ENCODE measurements at regions not wholly inside any gene's neighbourhood (a gene's known extent, or its start where the extent isn't known, plus 50 kb on each side); places are given as distances from the start of the nearest gene placed in this dataset.

GRCh38 chr1:244207042-244207934, 156.2 kb downstream of the ZBTB18 start:
- WGBS (ENCODE audit: insufficient coverage, insufficient replicate concordance, low lambda C conversion rate, missing lambda C conversion rate): 64% methylated on average over 6 of the region's 6 CpGs
- H2AFZ ChIP-seq (ENCODE audit: control insufficient read depth, low read depth, low read length): no peak overlapping the region
- H3K9me3 ChIP-seq (replicated peaks; ENCODE audit: control insufficient read depth, insufficient read depth, low read length): no peaks in the 10 kb centered on the region
- FAIRE-seq: no peak
- no peak overlapping the region for H3K4me3 ChIP-seq
- H4K20me1 ChIP-seq (ENCODE audit: control insufficient read depth, insufficient read depth): no peaks in the 10 kb centered on the region
- SMC1A ChIA-PET (ENCODE audit: uncharacterized antibody, unreplicated experiment): no interaction called here
- H3K9ac ChIP-seq (ENCODE audit: control insufficient read depth, insufficient read depth, low read length): no peak overlapping the region
- peaks cover 0 to 1% of the 10 kb centered on the region in 2 experiments; a peak in 1 of 4 replicates for H3K27me3 ChIP-seq (replicated peaks in 1 of 2; ENCODE audit: control insufficient read depth in 2 of 2, insufficient read depth in 2 of 2, low read length in 1 of 2)
- H3K36me3 ChIP-seq (ENCODE audit: control insufficient read depth in 2 of 2, insufficient read depth in 2 of 2, low read length in 1 of 2): no peaks in the 10 kb centered on the region
- in situ Hi-C loops (cut with MboI): no loop called here
- RAD21 ChIA-PET (ENCODE audit: unreplicated experiment): no interaction called here
- DNase-seq (ENCODE audit: low read depth, low spot score): no peak
- ATAC-seq: no peak
- POLR2A ChIA-PET: no interaction called here
- intact Hi-C loops (cut with micrococcal nuclease; ENCODE audit: unreplicated experiment): no loop called here
- CTCF ChIA-PET: no interaction called here
- no peak overlapping the region for H3K4me2 ChIP-seq (ENCODE audit: control insufficient read depth, insufficient read depth)
- H3K27ac ChIP-seq (ENCODE audit: control insufficient read depth, insufficient read depth): no peak overlapping the region
- no peak for TF ChIP-seq BCLAF1 (IDR thresholded peaks at IDR 0.05)
- no peak for TF ChIP-seq ZNF384 (IDR thresholded peaks at IDR 0.05; ENCODE audit: borderline replicate concordance, low read depth, low read length)
- TF ChIP-seq SREBF1 (IDR thresholded peaks at IDR 0.05; ENCODE audit: low read length): no peak
- H3K4me1 ChIP-seq (ENCODE audit: control insufficient read depth, insufficient read depth, low read length): no peaks in the 10 kb centered on the region
- no peaks in the 10 kb centered on the region for H3K79me2 ChIP-seq (ENCODE audit: control insufficient read depth, insufficient read depth, low read length)
- no TSS peak for BruUV-seq (replicated peaks)

- in situ Hi-C loops (cut with MboI): no loop called here
- no peak for DNase-seq (ENCODE audit: low read depth, low spot score)
- H3K4me3 ChIP-seq: no peak overlapping the region
- H3K27me3 ChIP-seq (replicated peaks in 1 of 2; ENCODE audit: control insufficient read depth in 2 of 2, insufficient read depth in 2 of 2, low read length in 1 of 2): peaks cover 0 to 1% of the 10 kb centered on the region in 2 experiments; a peak in 1 of 4 replicates
- no peak overlapping the region for H3K9ac ChIP-seq (ENCODE audit: control insufficient read depth, insufficient read depth, low read length)
- ChIA-PET POLR2A (no interaction called here), CTCF (no interaction called here), RAD21 (ENCODE audit: unreplicated experiment) (no interaction called here), SMC1A (ENCODE audit: uncharacterized antibody, unreplicated experiment) (no interaction called here)
- H3K36me3 ChIP-seq (ENCODE audit: control insufficient read depth in 2 of 2, insufficient read depth in 2 of 2, low read length in 1 of 2): no peaks in the 10 kb centered on the region
- no TSS peak for BruUV-seq (replicated peaks)
- H3K27ac ChIP-seq (ENCODE audit: control insufficient read depth, insufficient read depth): no peak overlapping the region
- no peaks in the 10 kb centered on the region for H4K20me1 ChIP-seq (ENCODE audit: control insufficient read depth, insufficient read depth)
- ATAC-seq: no peak
- no peaks in the 10 kb centered on the region for H3K79me2 ChIP-seq (ENCODE audit: control insufficient read depth, insufficient read depth, low read length)
- WGBS (ENCODE audit: insufficient coverage, insufficient replicate concordance, low lambda C conversion rate, missing lambda C conversion rate): 38% methylated on average over 2 of the region's 2 CpGs
- H3K4me1 ChIP-seq (ENCODE audit: control insufficient read depth, insufficient read depth, low read length): no peaks in the 10 kb centered on the region
- H3K9me3 ChIP-seq (replicated peaks; ENCODE audit: control insufficient read depth, insufficient read depth, low read length): no peaks in the 10 kb centered on the region
- no peak for FAIRE-seq
- TF ChIP-seq KLF5 (IDR thresholded peaks at IDR 0.05; ENCODE audit: partially characterized antibody) (no peak), NR2C2 (IDR thresholded peaks at IDR 0.05; ENCODE audit: borderline replicate concordance, control insufficient read depth, insufficient read length, low read depth) (no peak), CBX3 (IDR thresholded peaks at IDR 0.05; ENCODE audit: borderline replicate concordance, low read depth) (no peak), BCL3 (IDR thresholded peaks at IDR 0.05; ENCODE audit: borderline replicate concordance, insufficient read depth, low read depth, low read length, poor library complexity, severe bottlenecking) (no peak), POLR2AphosphoS5 (IDR thresholded peaks at IDR 0.05; ENCODE audit: low read length) (no peak), ZNF274 (IDR thresholded peaks at IDR 0.05; ENCODE audit: insufficient read depth, insufficient read length) (no peak), NR2F1 (conservative IDR thresholded peaks at IDR 0.05) (no peak)
- TF ChIP-seq, protein P1, sequence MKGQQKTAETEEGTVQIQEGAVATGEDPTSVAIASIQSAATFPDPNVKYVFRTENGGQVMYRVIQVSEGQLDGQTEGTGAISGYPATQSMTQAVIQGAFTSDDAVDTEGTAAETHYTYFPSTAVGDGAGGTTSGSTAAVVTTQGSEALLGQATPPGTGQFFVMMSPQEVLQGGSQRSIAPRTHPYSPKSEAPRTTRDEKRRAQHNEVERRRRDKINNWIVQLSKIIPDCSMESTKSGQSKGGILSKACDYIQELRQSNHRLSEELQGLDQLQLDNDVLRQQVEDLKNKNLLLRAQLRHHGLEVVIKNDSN (IDR thresholded peaks at IDR 0.05; ENCODE audit: borderline replicate concordance, extremely low read length, insufficient read depth, low read depth, low read length): no peak
- no peak overlapping the region for H3K4me2 ChIP-seq (ENCODE audit: control insufficient read depth, insufficient read depth)
- intact Hi-C loops (cut with micrococcal nuclease; ENCODE audit: unreplicated experiment): no loop called here
- H2AFZ ChIP-seq (ENCODE audit: control insufficient read depth, low read depth, low read length): no peak overlapping the region
Observed at GRCh38 chr1:244207935-244208244, 156.8 kb downstream of the ZBTB18 start.
